Retinal pigment epithelial cell (primary cell): ENCODE measurements at regions not wholly inside any gene's neighbourhood (a gene's known extent, or its start where the extent isn't known, plus 50 kb on each side); places are given as distances from the start of the nearest gene placed in this dataset.

Experiments
- DNase-seq: peaks from one replicate; pipeline ENCODE4 v3.0.0-alpha.2; 2010; ENCODE audit warnings: low read depth
- H3K4me3 ChIP-seq: 2 replicates; pipeline ENCODE4 v1.5.1; 2011; ENCODE audit warnings: mild to moderate bottlenecking, low read length, control low read depth, moderate library complexity
- TF ChIP-seq, protein P1 (sequence below): conservative IDR thresholded peaks from 2 replicates; pipeline ENCODE4 v1.5.1; 2011; ENCODE audit warnings: low read depth, low read length, control low read depth, inconsistent platforms

DNA sequence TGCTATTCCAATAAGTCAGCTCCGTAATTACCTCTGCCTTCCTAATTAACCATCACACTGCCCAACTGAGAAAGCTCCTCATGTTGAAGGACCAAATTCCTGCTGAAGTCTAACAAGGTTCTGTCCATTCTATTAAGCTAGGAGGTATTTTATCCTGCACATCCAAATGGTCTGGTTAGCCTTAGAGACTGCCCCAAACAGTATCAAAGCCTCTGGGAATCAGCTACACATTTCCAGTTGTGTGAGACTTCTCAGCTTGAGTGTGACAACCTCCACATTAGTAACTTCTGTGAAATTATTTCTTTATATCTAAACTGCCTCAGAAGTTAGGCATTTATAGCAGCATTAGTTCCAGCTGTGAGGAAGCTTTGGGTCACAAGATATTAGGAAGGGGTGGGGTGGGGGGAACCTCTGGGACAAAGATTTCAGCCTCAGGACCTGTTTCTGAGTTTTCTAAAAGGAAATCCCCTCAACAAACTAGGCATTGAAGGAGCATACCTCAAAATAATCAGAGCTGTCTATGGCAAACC is 150.5 kb upstream of the DUSP10 start:
- DNase-seq: no peak
- H3K4me3 ChIP-seq: no peak overlapping the region
- TF ChIP-seq, protein P1, sequence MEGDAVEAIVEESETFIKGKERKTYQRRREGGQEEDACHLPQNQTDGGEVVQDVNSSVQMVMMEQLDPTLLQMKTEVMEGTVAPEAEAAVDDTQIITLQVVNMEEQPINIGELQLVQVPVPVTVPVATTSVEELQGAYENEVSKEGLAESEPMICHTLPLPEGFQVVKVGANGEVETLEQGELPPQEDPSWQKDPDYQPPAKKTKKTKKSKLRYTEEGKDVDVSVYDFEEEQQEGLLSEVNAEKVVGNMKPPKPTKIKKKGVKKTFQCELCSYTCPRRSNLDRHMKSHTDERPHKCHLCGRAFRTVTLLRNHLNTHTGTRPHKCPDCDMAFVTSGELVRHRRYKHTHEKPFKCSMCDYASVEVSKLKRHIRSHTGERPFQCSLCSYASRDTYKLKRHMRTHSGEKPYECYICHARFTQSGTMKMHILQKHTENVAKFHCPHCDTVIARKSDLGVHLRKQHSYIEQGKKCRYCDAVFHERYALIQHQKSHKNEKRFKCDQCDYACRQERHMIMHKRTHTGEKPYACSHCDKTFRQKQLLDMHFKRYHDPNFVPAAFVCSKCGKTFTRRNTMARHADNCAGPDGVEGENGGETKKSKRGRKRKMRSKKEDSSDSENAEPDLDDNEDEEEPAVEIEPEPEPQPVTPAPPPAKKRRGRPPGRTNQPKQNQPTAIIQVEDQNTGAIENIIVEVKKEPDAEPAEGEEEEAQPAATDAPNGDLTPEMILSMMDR: no peak

GRCh38 chr1:221891708-221892107 is 149.8 kb upstream of the DUSP10 start:
- no peak for DNase-seq
- H3K4me3 ChIP-seq: no peak overlapping the region
- TF ChIP-seq, protein P1: no peak

GRCh38 chr1:221888801-221889200 is 146.9 kb upstream of the DUSP10 start:
- H3K4me3 ChIP-seq: no peak overlapping the region
- DNase-seq: no peak
- TF ChIP-seq, protein P1: no peak

GRCh38 chr1:221888218-221888617 is 146.3 kb upstream of the DUSP10 start:
- H3K4me3 ChIP-seq: no peak overlapping the region
- DNase-seq: no peak
- TF ChIP-seq, protein P1: no peak

DNA sequence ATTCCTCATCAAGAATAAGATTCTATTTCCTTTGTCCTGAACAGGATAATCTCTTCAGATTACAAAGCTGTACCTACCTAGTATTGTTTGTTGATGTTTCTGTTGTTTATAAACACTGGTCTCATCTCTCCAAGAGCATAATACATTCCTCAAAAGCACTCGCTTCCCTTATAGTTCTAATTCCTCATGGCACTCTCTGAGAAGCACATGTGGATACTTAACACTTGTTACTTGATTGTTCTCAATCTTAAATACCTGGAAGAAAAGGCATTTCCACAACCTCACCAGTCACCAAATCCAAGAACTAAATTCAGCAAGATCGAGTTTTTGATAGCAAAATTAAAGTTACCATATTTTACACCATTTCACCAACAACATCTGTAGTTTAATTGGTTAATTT is 145.9 kb upstream of the DUSP10 start:
- TF ChIP-seq, protein P1: no peak
- DNase-seq: no peak
- no peak overlapping the region for H3K4me3 ChIP-seq

DNA sequence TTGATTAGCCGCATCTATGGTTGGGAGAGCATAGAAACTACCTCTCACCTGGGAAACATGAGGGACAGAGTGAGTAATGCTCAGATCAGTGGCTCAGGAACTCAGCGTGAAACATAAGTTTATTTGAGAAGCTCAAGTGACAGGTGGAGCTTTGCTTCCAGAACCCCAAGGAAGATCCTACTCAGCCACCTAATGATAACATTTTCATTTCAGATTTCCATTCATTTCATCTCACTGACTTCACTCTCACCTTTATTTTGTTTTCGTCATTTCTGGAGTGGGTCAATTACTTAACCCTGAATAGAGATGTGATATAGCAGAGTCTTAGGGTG is 145.5 kb upstream of the DUSP10 start:
- TF ChIP-seq, protein P1: no peak
- DNase-seq: no peak
- no peak overlapping the region for H3K4me3 ChIP-seq

DNA sequence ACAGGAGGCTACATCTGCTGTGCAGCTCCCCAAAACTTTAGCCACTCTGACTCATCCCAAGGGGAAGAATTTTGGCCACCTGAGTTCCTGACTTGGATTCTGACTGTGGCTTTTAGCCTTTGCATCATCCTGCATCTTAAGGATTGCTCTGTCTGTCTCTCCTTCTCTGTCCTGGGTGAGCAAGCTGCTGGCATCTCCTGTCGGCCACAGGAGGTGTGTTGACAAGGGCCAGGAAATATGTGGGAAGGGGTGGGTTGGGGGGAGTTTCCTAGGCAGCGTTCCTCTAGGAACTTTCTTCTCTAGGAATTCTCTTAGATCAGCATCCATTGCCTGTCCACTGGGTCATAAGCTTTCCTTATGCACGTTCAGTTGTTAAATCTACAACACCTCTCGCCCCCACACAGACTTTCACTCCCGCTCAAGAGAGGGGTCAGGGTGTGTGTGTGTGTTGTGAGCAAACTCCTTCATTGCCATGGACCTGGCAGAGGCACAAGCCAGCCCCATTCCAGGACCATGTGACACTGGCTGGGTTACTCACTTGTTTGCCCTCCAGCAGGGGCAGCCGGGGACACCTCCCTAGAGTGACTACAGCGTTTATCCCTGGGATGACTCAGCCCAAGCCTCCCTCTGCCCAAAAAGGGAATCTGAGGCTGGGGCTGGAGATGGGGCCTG is 145.0 kb upstream of the DUSP10 start:
- TF ChIP-seq, protein P1: peak; percentile 17
- H3K4me3 ChIP-seq: no peak overlapping the region
- peak; percentile 71 for DNase-seq
